H1 (cell line): ENCODE measurements at regions not wholly inside any gene's neighbourhood (a gene's known extent, or its start where the extent isn't known, plus 50 kb on each side); places are given as distances from the start of the nearest gene placed in this dataset.

Source experiments
- CTCF ChIA-PET: fragments of 300-600 bp; sonication (Branson Sonifier 250); formaldehyde crosslinking; loops from one replicate; lab custom pipeline; 2021; ENCODE audit not compliant: partially characterized antibody; lab: Charles Lee
- POLR2A ChIA-PET: fragments of 300-600 bp; sonication (Branson Sonifier 250); formaldehyde crosslinking; loops from one replicate; lab custom pipeline; 2021; ENCODE audit warnings: inconsistent platforms; ENCODE audit not compliant: partially characterized antibody; lab: Charles Lee
- DNase-seq, 2 experiments: peaks; one replicate each; pipeline versions ENCODE4 v3.0.0 to v3.0.0-alpha.2; 2010 to 2022; ENCODE audit warnings: low spot score in 2 of 2, low read depth in 1 of 2, mixed read lengths in 1 of 2
- FAIRE-seq: peaks from 2 replicates; lab custom pipeline; 2011; peaks lifted over from hg19 to GRCh38; lab: Jason Lieb, UNC
- H2AFZ ChIP-seq: 2 replicates; pipeline ENCODE4 v1.8.1; 2012; ENCODE audit warnings: low read length, inconsistent platforms
- H2AK5ac ChIP-seq: 2 replicates; pipeline ENCODE4 v1.6.1; 2013; ENCODE audit warnings: low read depth, low read length
- H2BK120ac ChIP-seq: replicated peaks from 2 replicates; pipeline ENCODE3; 2013; ENCODE audit warnings: low read depth, low read length, inconsistent platforms
- H2BK12ac ChIP-seq: 2 replicates; pipeline ENCODE4 v1.6.1; 2013; ENCODE audit warnings: low read depth, low read length
- H2BK15ac ChIP-seq: 2 replicates; pipeline ENCODE4 v1.6.1; 2013; ENCODE audit warnings: low read length
- H2BK20ac ChIP-seq: 2 replicates; pipeline ENCODE4 v1.6.1; 2013; ENCODE audit warnings: low read length
- H2BK5ac ChIP-seq: 2 replicates; pipeline ENCODE4 v1.6.1; 2013; ENCODE audit warnings: low read depth, low read length
- H3K14ac ChIP-seq: 2 replicates; pipeline ENCODE4 v1.6.1; 2013; ENCODE audit warnings: inconsistent platforms; ENCODE audit not compliant: insufficient read length
- H3K18ac ChIP-seq: 2 replicates; pipeline ENCODE4 v1.6.1; 2013; ENCODE audit warnings: low read length; ENCODE audit errors: extremely low read depth
- H3K23ac ChIP-seq: 2 replicates; pipeline ENCODE4 v1.6.1; 2013; ENCODE audit warnings: inconsistent platforms; ENCODE audit not compliant: insufficient read length
- H3K23me2 ChIP-seq: 2 replicates; pipeline ENCODE4 v1.6.1; 2013; ENCODE audit warnings: low read depth, low read length
- H3K27ac ChIP-seq: 2 replicates; pipeline ENCODE4 v1.6.1; 2011; ENCODE audit warnings: low read depth, low read length, inconsistent platforms
- H3K27me3 ChIP-seq, 4 experiments: replicated peaks in 1 of 4; 1 replicate in 1 of 4; 2 replicates in 3 of 4; pipeline versions ENCODE4 v1.6.1 to v1.8.1; 2011 to 2013; ENCODE audit warnings: low read length in 3 of 4, mild to moderate bottlenecking in 3 of 4, inconsistent platforms in 2 of 4, mixed read lengths in 2 of 4, moderate library complexity in 1 of 4; ENCODE audit not compliant: control insufficient read depth in 3 of 4, insufficient read depth in 3 of 4; ENCODE audit errors: extremely low read depth in 1 of 4
- H3K36me3 ChIP-seq, 4 experiments: 2 replicates each; pipeline versions ENCODE4 v1.6.1 to v1.8.1; 2011 to 2013; ENCODE audit warnings: mild to moderate bottlenecking in 4 of 4, low read length in 3 of 4, moderate library complexity in 2 of 4, control low read depth in 1 of 4, inconsistent platforms in 1 of 4; ENCODE audit not compliant: insufficient read depth in 4 of 4, control insufficient read depth in 2 of 4
- H3K4ac ChIP-seq: replicated peaks from 2 replicates; pipeline ENCODE3; 2013; ENCODE audit warnings: low read length, low read depth, mixed read lengths, inconsistent platforms; ENCODE audit not compliant: insufficient read length
- H3K4me1 ChIP-seq, 4 experiments: replicated peaks in 1 of 4; 1 replicate in 1 of 4; 2 replicates in 3 of 4; pipeline versions ENCODE4 v1.6.1 to v1.8.1; 2011 to 2013; ENCODE audit warnings: low read length in 3 of 4, inconsistent platforms in 2 of 4, mixed read lengths in 1 of 4; ENCODE audit not compliant: insufficient read depth in 4 of 4, control insufficient read depth in 3 of 4
- H3K4me2 ChIP-seq, 2 experiments: 2 replicates each; pipeline versions ENCODE4 v1.6.1 to v1.8.1; 2011 to 2013; ENCODE audit warnings: low read depth in 2 of 2, low read length in 2 of 2, control low read depth in 1 of 2, inconsistent platforms in 1 of 2, mild to moderate bottlenecking in 1 of 2; ENCODE audit not compliant: insufficient read depth in 1 of 2
- H3K4me3 ChIP-seq, 4 experiments: fragments of 200-600, 300-600 bp in 1 of 4; sonication (generic), shearing (Covaris generic), sonication (Bioruptor Twin) in 1 of 4; 2 replicates each; pipeline versions ENCODE4 v1.5.1 to v1.8.1; 2011 to 2016; ENCODE audit warnings: low read length in 4 of 4, low read depth in 3 of 4, control low read depth in 2 of 4, inconsistent platforms in 2 of 4, mild to moderate bottlenecking in 2 of 4, mixed read lengths in 1 of 4, moderate library complexity in 1 of 4; ENCODE audit not compliant: insufficient read depth in 2 of 4; ENCODE audit errors: extremely low read depth in 1 of 4
- H3K56ac ChIP-seq: replicated peaks from 2 replicates; pipeline ENCODE3; 2013; ENCODE audit warnings: low read depth, mild to moderate bottlenecking, mixed read lengths, low read length, inconsistent platforms; ENCODE audit not compliant: insufficient read length
- H3K79me1 ChIP-seq: 2 replicates; pipeline ENCODE4 v1.6.1; 2013; ENCODE audit warnings: low read depth, low read length, control low read depth
- H3K79me2 ChIP-seq, 2 experiments: 2 replicates each; pipeline versions ENCODE4 v1.6.1 to v1.8.1; 2012 to 2013; ENCODE audit warnings: low read length in 2 of 2, mild to moderate bottlenecking in 2 of 2, inconsistent platforms in 1 of 2; ENCODE audit not compliant: insufficient read depth in 2 of 2, control insufficient read depth in 1 of 2
- H3K9ac ChIP-seq, 4 experiments: replicated peaks in 1 of 4; 1 replicate in 1 of 4; 2 replicates in 3 of 4; pipeline versions ENCODE4 v1.6.1 to v1.8.1; 2011 to 2013; ENCODE audit warnings: low read depth in 3 of 4, low read length in 3 of 4, control low read depth in 2 of 4, mild to moderate bottlenecking in 2 of 4, moderate library complexity in 2 of 4, inconsistent platforms in 1 of 4; ENCODE audit errors: extremely low read depth in 1 of 4
- H3K9me3 ChIP-seq, 2 experiments: 2 replicates each; pipeline versions ENCODE4 v1.6.1 to v1.8.1; 2012 to 2013; ENCODE audit warnings: mild to moderate bottlenecking in 2 of 2, moderate library complexity in 2 of 2, control low read depth in 1 of 2, inconsistent platforms in 1 of 2, low read depth in 1 of 2, low read length in 1 of 2, mixed read lengths in 1 of 2; ENCODE audit not compliant: insufficient read depth in 2 of 2
- H4K20me1 ChIP-seq, 2 experiments: replicated peaks in 1 of 2; 2 replicates each; pipeline versions ENCODE3 to v1.8.1; 2011 to 2013; ENCODE audit warnings: inconsistent platforms in 2 of 2, low read length in 2 of 2, mild to moderate bottlenecking in 1 of 2; ENCODE audit not compliant: insufficient read depth in 2 of 2, control insufficient read depth in 1 of 2
- H4K5ac ChIP-seq: 2 replicates; pipeline ENCODE4 v1.6.1; 2013; ENCODE audit warnings: low read length, low read depth, mixed read lengths, inconsistent platforms; ENCODE audit not compliant: insufficient read length
- H4K8ac ChIP-seq: 2 replicates; pipeline ENCODE4 v1.8.0; 2013; ENCODE audit warnings: mild to moderate bottlenecking, moderate library complexity, low read length, inconsistent platforms; ENCODE audit not compliant: insufficient read depth; ENCODE audit errors: extremely low read depth
- H4K91ac ChIP-seq: replicated peaks from 2 replicates; pipeline ENCODE3; 2013; ENCODE audit warnings: low read length, mixed read lengths, inconsistent platforms; ENCODE audit not compliant: insufficient read length
- ATF3 ChIP-seq: IDR thresholded peaks from 2 replicates; pipeline ENCODE4 v1.6.1; 2011; ENCODE audit warnings: low read depth, mild to moderate bottlenecking, low read length; ENCODE audit not compliant: insufficient read depth
- FOSL1 ChIP-seq: IDR thresholded peaks from 2 replicates; pipeline ENCODE4 v1.6.1; 2011; ENCODE audit warnings: mild to moderate bottlenecking, low read depth, low read length, moderate library complexity; ENCODE audit not compliant: insufficient read depth
- HDAC6 ChIP-seq: IDR thresholded peaks from one replicate; pipeline ENCODE4 v1.7.1; 2012; ENCODE audit warnings: low read depth, mild to moderate bottlenecking, inconsistent platforms, low read length, moderate library complexity
- JUN ChIP-seq: IDR thresholded peaks from 2 replicates; pipeline ENCODE4 v1.6.1; 2011; ENCODE audit warnings: low read depth, mild to moderate bottlenecking, improper control_type of control experiment, low read length
- JUND ChIP-seq: IDR thresholded peaks from 2 replicates; pipeline ENCODE4 v1.6.1; 2011; ENCODE audit warnings: mild to moderate bottlenecking, improper control_type of control experiment, low read length
- KDM4A ChIP-seq: IDR thresholded peaks from one replicate; pipeline ENCODE4 v1.7.1; 2012; ENCODE audit warnings: low read depth, mild to moderate bottlenecking, moderate library complexity, low read length, inconsistent platforms; ENCODE audit not compliant: severe bottlenecking
- NANOG ChIP-seq: IDR thresholded peaks from 2 replicates; pipeline ENCODE4 v1.6.1; 2011; ENCODE audit warnings: low read length, low read depth, mild to moderate bottlenecking, inconsistent platforms; ENCODE audit not compliant: insufficient read depth, poor library complexity, severe bottlenecking
- RFX5 ChIP-seq: IDR thresholded peaks from 2 replicates; pipeline ENCODE4 v1.6.1; 2011; ENCODE audit warnings: low read depth, low read length, improper control_type of control experiment, borderline replicate concordance
- SRF ChIP-seq: IDR thresholded peaks from 2 replicates; pipeline ENCODE4 v1.6.1; 2011; ENCODE audit warnings: mild to moderate bottlenecking, low read depth, low read length, moderate library complexity
- USF2 ChIP-seq: IDR thresholded peaks from 2 replicates; pipeline ENCODE4 v1.6.1; 2011; ENCODE audit warnings: low read length, improper control_type of control experiment
- WGBS, 2 experiments: shearing (Covaris generic) in 1 of 2; methylation state at CpG; one replicate each; pipeline versions ENCODE4 v1.1.6 to v1.1.7; 2013 to 2015; ENCODE audit warnings: low lambda C conversion rate in 2 of 2, mixed read lengths in 2 of 2, inconsistent platforms in 1 of 2, low coverage in 1 of 2, missing lambda C conversion rate in 1 of 2; ENCODE audit not compliant: insufficient replicate concordance in 2 of 2, insufficient coverage in 1 of 2, insufficient read length in 1 of 2; ENCODE audit errors: extremely low coverage in 1 of 2, missing lambda C conversion rate in 1 of 2; 5-methylcytosine and 5-hydroxymethylcytosine counted together

- DNase-seq, result no peak
- Histone ChIP-seq H3K23ac (no peak overlapping the region), H4K91ac (no peak overlapping the region), H2BK15ac (no peak overlapping the region), H2BK5ac (no peak overlapping the region), H3K4me3 (no peak overlapping the region), H3K23me2 (no peaks in the 10 kb centered on the region), H2AFZ (no peak overlapping the region), H3K4me1 (no peaks in the 10 kb centered on the region), H4K8ac (no peak overlapping the region), H3K4me2 (no peak overlapping the region), H3K79me2 (no peaks in the 10 kb centered on the region), H2BK12ac (no peak overlapping the region), H3K9ac (no peak overlapping the region), H3K9me3 (no peaks in the 10 kb centered on the region), H4K5ac (no peak overlapping the region), H3K4ac (no peak overlapping the region), H3K18ac (no peak overlapping the region), H2BK20ac (no peak overlapping the region), H3K56ac (no peak overlapping the region), H3K27me3 (no peaks in the 10 kb centered on the region; a peak in 1 of 7 replicates), H3K27ac (no peak overlapping the region), H3K36me3 (no peaks in the 10 kb centered on the region), H4K20me1 (no peaks in the 10 kb centered on the region), H2AK5ac (no peak overlapping the region), H2BK120ac (no peak overlapping the region), H3K79me1 (no peaks in the 10 kb centered on the region), H3K14ac (no peak overlapping the region)
- 97% methylated on average over 4 of the region's 4 CpGs; no CpG with 5 or more reads in 1 of the 2 experiments for WGBS, 2 experiments
- CTCF ChIA-PET, result no interaction called here
- no peak for FAIRE-seq
- POLR2A ChIA-PET, result no interaction called here
- TF ChIP-seq HDAC6, result no peak
- TF ChIP-seq USF2, result no peak
- TF ChIP-seq ATF3, result no peak
- no peak for TF ChIP-seq RFX5
- no peak for TF ChIP-seq SRF
- no peak for TF ChIP-seq NANOG
- TF ChIP-seq KDM4A, result no peak
- TF ChIP-seq JUND, result no peak
- no peak for TF ChIP-seq FOSL1
- TF ChIP-seq JUN, result no peak
Observed at GRCh38 chr1:163670989-163671757, 349.4 kb downstream of the NUF2 start.
